ENCODE measurements at regions not wholly inside any gene's neighbourhood (a gene's known extent, or its start where the extent isn't known, plus 50 kb on each side); places are given as distances from the start of the nearest gene placed in this dataset.

GRCh38 chr6:40721271-40721952 is 134.2 kb upstream of the LRFN2 start:
- no peak for DNase-seq (ENCODE audit: low spot score)

- no peak for DNase-seq (ENCODE audit: low spot score)
Observed at GRCh38 chr6:40720375-40720748, 133.2 kb upstream of the LRFN2 start.

GRCh38 chr6:40719671-40720374 is 132.7 kb upstream of the LRFN2 start:
- no peak for DNase-seq (ENCODE audit: low spot score)

GRCh38 chr6:40718401-40718800 is 131.2 kb upstream of the LRFN2 start:
- DNase-seq (ENCODE audit: low spot score) = no peak

- DNase-seq (ENCODE audit: low spot score) = no peak
Observed at GRCh38 chr6:40717411-40718057, 130.4 kb upstream of the LRFN2 start.

GRCh38 chr6:40715570-40716403 is 128.6 kb upstream of the LRFN2 start:
- no peak for DNase-seq (ENCODE audit: low spot score)

GRCh38 chr6:40714576-40715564 is 127.7 kb upstream of the LRFN2 start:
- peak; percentile 36 for DNase-seq (ENCODE audit: low spot score)

- DNase-seq (ENCODE audit: low spot score) = no peak
Observed at GRCh38 chr6:40714143-40714542, 127.0 kb upstream of the LRFN2 start.

- no peak for DNase-seq (ENCODE audit: low spot score)
Observed at GRCh38 chr6:40713002-40713719, 126.0 kb upstream of the LRFN2 start.

GRCh38 chr6:40710626-40711330 is 123.6 kb upstream of the LRFN2 start:
- no peak for DNase-seq (ENCODE audit: low spot score)

GRCh38 chr6:40708049-40708448 is 120.9 kb upstream of the LRFN2 start:
- peak; percentile 30 for DNase-seq (ENCODE audit: low spot score)

- no peak for DNase-seq (ENCODE audit: low spot score)
Observed at GRCh38 chr6:40706178-40706577, 119.0 kb upstream of the LRFN2 start.

- no peak for DNase-seq (ENCODE audit: low spot score)
Observed at GRCh38 chr6:40705354-40705753, 118.2 kb upstream of the LRFN2 start.

- DNase-seq (ENCODE audit: low spot score) = no peak
Observed at GRCh38 chr6:40701352-40702007, 114.3 kb upstream of the LRFN2 start.

- no peak for DNase-seq (ENCODE audit: low spot score)
Observed at GRCh38 chr6:40700006-40700580, 112.9 kb upstream of the LRFN2 start.

GRCh38 chr6:40695750-40696415 is 108.7 kb upstream of the LRFN2 start:
- DNase-seq (ENCODE audit: low spot score) = peak; percentile 57

- DNase-seq (ENCODE audit: low spot score) = no peak
Observed at GRCh38 chr6:40695114-40695513, 108.0 kb upstream of the LRFN2 start.

GRCh38 chr6:40693768-40694167 is 106.6 kb upstream of the LRFN2 start:
- no peak for DNase-seq (ENCODE audit: low spot score)

All from mucosa of gallbladder (tissue), 1 donor.